ENCODE measurements at regions not wholly inside any gene's neighbourhood (a gene's known extent, or its start where the extent isn't known, plus 50 kb on each side); places are given as distances from the start of the nearest gene placed in this dataset.

GRCh38 chr22:22129387-22129786, 115.2 kb upstream of the VPREB1 start:
- WGBS, 3 donors = 72 to 87% (median 79%) methylated on average over 3 of the region's 3 CpGs
- TF ChIP-seq, protein P1, sequence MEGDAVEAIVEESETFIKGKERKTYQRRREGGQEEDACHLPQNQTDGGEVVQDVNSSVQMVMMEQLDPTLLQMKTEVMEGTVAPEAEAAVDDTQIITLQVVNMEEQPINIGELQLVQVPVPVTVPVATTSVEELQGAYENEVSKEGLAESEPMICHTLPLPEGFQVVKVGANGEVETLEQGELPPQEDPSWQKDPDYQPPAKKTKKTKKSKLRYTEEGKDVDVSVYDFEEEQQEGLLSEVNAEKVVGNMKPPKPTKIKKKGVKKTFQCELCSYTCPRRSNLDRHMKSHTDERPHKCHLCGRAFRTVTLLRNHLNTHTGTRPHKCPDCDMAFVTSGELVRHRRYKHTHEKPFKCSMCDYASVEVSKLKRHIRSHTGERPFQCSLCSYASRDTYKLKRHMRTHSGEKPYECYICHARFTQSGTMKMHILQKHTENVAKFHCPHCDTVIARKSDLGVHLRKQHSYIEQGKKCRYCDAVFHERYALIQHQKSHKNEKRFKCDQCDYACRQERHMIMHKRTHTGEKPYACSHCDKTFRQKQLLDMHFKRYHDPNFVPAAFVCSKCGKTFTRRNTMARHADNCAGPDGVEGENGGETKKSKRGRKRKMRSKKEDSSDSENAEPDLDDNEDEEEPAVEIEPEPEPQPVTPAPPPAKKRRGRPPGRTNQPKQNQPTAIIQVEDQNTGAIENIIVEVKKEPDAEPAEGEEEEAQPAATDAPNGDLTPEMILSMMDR (IDR thresholded peaks at IDR 0.05) = no peak
- H3K9me3 ChIP-seq = no peaks in the 10 kb centered on the region
- H3K4me3 ChIP-seq = no peak overlapping the region
- peaks cover 2 to 4% (median 2%) of the 10 kb centered on the region in 3 donors for H3K27me3 ChIP-seq (ENCODE audit: insufficient read depth in 3 of 3, low read length in 2 of 3)
- H3K36me3 ChIP-seq (ENCODE audit: insufficient read depth in 1 of 2, low read depth in 1 of 2) = no peaks in the 10 kb centered on the region
- no peak for DNase-seq
- H3K27ac ChIP-seq = no peak overlapping the region
- no peak for ATAC-seq
- intact Hi-C loops (cut with DNase I) = no loop called here
- H3K4me1 ChIP-seq = no peaks in the 10 kb centered on the region

DNA sequence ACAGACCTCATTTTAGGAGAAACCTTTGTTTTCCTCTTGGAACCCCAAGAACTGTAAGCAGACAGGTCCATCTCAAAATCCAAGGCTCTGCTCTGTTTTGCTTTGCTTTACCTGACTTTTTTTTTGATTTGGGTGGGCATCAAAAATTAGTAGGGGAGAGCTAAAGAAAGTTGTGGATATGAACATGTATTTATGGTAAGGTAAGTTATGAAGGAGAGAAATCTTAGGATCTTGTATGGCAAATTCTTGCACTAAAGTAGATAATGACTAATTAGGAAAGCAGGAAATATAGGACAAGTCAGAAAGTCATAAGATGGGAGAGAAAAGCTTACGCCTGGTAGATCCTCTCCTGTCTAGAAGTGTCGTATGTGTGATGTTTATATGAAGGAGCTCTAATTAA, 116.1 kb upstream of the VPREB1 start:
- H3K9me3 ChIP-seq = no peaks in the 10 kb centered on the region
- intact Hi-C loops (cut with DNase I) = no loop called here
- H3K36me3 ChIP-seq (ENCODE audit: insufficient read depth in 1 of 2, low read depth in 1 of 2) = no peaks in the 10 kb centered on the region
- ATAC-seq (no peak), DNase-seq (no peak)
- WGBS, 3 donors = 89 to 94% (median 90%) methylated on average over 2 of the region's 2 CpGs
- no peak overlapping the region for H3K27ac ChIP-seq
- TF ChIP-seq, protein P1 (IDR thresholded peaks at IDR 0.05) = no peak
- H3K4me3 ChIP-seq = no peak overlapping the region
- H3K27me3 ChIP-seq (ENCODE audit: insufficient read depth in 3 of 3, low read length in 2 of 3) = peaks cover 2 to 4% (median 2%) of the 10 kb centered on the region in 3 donors
- H3K4me1 ChIP-seq = no peaks in the 10 kb centered on the region

DNA sequence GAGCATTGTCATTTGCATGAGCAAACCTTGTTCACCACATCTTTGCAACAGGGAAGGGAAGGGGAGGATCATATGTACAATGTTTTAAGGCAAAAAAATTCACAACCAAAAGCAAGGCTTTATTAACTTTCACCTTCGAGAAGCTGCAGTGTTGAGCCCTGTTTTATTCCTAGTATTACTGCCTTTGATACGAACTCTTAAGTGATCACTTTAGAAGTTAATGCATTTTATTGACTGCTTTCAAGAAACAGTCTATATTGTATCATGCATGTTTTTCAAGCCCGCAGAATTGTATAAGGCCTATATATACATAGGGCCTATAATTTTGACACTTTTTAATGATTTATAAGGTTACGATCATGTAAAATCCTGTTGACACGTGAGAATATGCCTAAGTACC, 117.5 kb upstream of the VPREB1 start:
- Histone ChIP-seq H3K9me3 (no peaks in the 10 kb centered on the region), H3K4me3 (no peak overlapping the region), H3K4me1 (no peaks in the 10 kb centered on the region), H3K27ac (no peak overlapping the region), H3K27me3 (ENCODE audit: insufficient read depth in 3 of 3, low read length in 2 of 3) (peaks cover 2 to 4% (median 2%) of the 10 kb centered on the region in 3 donors), H3K36me3 (ENCODE audit: insufficient read depth in 1 of 2, low read depth in 1 of 2) (no peaks in the 10 kb centered on the region)
- TF ChIP-seq, protein P1 (IDR thresholded peaks at IDR 0.05) = no peak
- ATAC-seq (no peak), DNase-seq (no peak)
- WGBS, 3 donors = 86 to 89% (median 89%) methylated on average over 5 of the region's 5 CpGs
- intact Hi-C loops (cut with DNase I) = no loop called here

DNA sequence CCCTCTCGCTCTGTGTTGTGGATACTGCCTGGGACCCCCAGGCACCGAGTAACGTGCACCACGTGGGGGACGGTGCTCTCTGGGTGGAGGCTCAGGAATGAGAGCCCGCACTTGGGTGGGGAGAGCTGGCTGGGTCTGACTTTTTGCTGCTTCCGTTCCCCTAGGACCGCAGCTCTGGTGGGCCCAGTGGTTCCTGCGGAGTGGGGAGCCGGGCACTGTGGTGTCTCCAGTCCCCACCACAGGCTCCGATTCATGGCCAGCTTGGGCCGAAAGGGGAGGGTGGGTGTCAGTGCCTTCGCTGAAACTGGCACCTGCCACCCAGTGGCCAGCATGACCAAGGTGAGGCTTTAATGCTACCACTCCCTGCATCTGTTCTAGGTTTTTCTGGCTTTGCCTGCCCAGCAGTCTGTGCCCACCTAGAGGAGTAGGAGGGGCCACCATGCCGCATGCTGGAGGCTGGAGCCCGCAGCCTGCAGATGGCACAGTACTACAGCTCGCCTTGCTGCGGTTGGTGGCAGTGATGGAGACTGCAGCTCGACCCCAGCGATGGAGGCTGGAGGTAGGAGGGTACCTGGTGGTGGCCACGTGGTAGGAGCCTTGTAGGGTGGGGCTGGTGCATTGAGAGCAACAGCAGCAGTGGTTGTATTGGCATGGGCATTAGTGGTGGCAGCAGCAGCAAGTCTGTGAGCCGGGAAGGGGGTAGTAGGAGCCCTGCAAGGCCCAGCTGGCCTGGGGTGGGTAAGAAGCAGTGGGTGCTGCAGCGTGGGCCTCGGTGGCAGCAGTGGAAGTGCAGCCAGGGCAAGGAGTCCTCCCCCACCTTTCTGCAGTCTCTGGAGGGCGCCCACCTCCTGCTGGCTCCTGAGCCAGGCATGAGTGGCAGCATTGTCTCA, 118.8 kb upstream of the VPREB1 start:
- H3K36me3 ChIP-seq (ENCODE audit: insufficient read depth in 1 of 2, low read depth in 1 of 2) = no peaks in the 10 kb centered on the region
- ATAC-seq = no peak
- intact Hi-C loops (cut with DNase I) = no loop called here
- WGBS, 3 donors = 77 to 79% (median 79%) methylated on average over 24 of the region's 24 CpGs
- no peaks in the 10 kb centered on the region for H3K4me1 ChIP-seq
- no peaks in the 10 kb centered on the region for H3K9me3 ChIP-seq
- no peak for DNase-seq
- no peak overlapping the region for H3K27ac ChIP-seq
- peaks cover 0 to 4% (median 2%) of the 10 kb centered on the region in 3 donors for H3K27me3 ChIP-seq (ENCODE audit: insufficient read depth in 3 of 3, low read length in 2 of 3)
- no peak overlapping the region for H3K4me3 ChIP-seq
- TF ChIP-seq, protein P1 (IDR thresholded peaks at IDR 0.05) = no peak

All from psoas muscle (tissue), 7 donors.